HL-60 (cell line): ENCODE measurements at regions not wholly inside any gene's neighbourhood (a gene's known extent, or its start where the extent isn't known, plus 50 kb on each side); places are given as distances from the start of the nearest gene placed in this dataset.

ENCODE experiments used
- CTCF ChIP-seq: IDR thresholded peaks from one replicate; pipeline ENCODE4 v1.5.1; 2011; ENCODE audit warnings: low read length, control low read depth, inconsistent platforms; ENCODE audit not compliant: insufficient read depth
- GABPA ChIP-seq: IDR thresholded peaks from 2 replicates; pipeline ENCODE4 v1.6.1; 2012; ENCODE audit warnings: low read depth
- POLR2AphosphoS5 ChIP-seq: IDR thresholded peaks from 2 replicates; pipeline ENCODE4 v1.6.1; 2012; ENCODE audit warnings: low read depth
- SPI1 ChIP-seq: IDR thresholded peaks from 2 replicates; pipeline ENCODE4 v1.6.1; 2012; ENCODE audit warnings: low read depth, mild to moderate bottlenecking, borderline replicate concordance
- TF ChIP-seq, protein P1 (sequence below): IDR thresholded peaks from 2 replicates; pipeline ENCODE4 v1.6.1; 2012; ENCODE audit warnings: low read depth; ENCODE audit not compliant: insufficient replicate concordance

DNA sequence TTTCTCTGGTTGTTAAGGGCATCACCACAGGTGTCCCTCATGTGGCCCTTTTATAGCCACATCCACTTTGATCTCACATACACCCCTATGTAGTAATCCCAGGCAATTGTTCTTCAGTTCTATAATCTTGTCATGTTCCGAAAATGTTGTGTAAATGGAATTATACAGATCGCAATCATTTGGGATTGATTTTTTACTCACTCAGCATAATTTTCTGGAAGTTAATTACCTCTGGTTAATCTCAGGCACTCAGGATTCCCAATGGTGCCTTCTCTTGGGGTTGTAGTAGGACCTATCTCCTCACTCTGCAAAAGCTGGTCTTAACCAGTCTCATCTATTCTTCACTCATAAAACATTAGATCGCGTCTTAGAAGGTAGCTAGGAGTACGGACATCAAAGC lies 1549.6 kb upstream of the DDX18 start:
- TF ChIP-seq CTCF, result no peak
- TF ChIP-seq GABPA, result no peak
- TF ChIP-seq POLR2AphosphoS5, result no peak
- no peak for TF ChIP-seq SPI1
- TF ChIP-seq, protein P1, sequence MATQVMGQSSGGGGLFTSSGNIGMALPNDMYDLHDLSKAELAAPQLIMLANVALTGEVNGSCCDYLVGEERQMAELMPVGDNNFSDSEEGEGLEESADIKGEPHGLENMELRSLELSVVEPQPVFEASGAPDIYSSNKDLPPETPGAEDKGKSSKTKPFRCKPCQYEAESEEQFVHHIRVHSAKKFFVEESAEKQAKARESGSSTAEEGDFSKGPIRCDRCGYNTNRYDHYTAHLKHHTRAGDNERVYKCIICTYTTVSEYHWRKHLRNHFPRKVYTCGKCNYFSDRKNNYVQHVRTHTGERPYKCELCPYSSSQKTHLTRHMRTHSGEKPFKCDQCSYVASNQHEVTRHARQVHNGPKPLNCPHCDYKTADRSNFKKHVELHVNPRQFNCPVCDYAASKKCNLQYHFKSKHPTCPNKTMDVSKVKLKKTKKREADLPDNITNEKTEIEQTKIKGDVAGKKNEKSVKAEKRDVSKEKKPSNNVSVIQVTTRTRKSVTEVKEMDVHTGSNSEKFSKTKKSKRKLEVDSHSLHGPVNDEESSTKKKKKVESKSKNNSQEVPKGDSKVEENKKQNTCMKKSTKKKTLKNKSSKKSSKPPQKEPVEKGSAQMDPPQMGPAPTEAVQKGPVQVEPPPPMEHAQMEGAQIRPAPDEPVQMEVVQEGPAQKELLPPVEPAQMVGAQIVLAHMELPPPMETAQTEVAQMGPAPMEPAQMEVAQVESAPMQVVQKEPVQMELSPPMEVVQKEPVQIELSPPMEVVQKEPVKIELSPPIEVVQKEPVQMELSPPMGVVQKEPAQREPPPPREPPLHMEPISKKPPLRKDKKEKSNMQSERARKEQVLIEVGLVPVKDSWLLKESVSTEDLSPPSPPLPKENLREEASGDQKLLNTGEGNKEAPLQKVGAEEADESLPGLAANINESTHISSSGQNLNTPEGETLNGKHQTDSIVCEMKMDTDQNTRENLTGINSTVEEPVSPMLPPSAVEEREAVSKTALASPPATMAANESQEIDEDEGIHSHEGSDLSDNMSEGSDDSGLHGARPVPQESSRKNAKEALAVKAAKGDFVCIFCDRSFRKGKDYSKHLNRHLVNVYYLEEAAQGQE, result no peak
